Hepatocyte (in vitro differentiated cells): ENCODE measurements at regions not wholly inside any gene's neighbourhood (a gene's known extent, or its start where the extent isn't known, plus 50 kb on each side); places are given as distances from the start of the nearest gene placed in this dataset. TPM values are rescaled to one million over a fixed set of nuclear protein-coding genes. Genes with fewer than 3 reads are reported as not detected.

ENCODE experiments used
- DNase-seq: peaks from one replicate; pipeline ENCODE4 v3.0.0-alpha.2; 2016; ENCODE audit warnings: low spot score
- H2AFZ ChIP-seq: fragments of 200-600 bp; sonication (generic); 2 replicates; pipeline ENCODE4 v1.6.0; 2016; ENCODE audit warnings: antibody characterized with exemption, mild to moderate bottlenecking
- H3K27ac ChIP-seq: fragments of 200-600 bp; sonication (generic); 2 replicates; pipeline ENCODE4 v1.5.1; 2016; ENCODE audit warnings: mild to moderate bottlenecking
- H3K27me3 ChIP-seq: fragments of 200-600 bp; sonication (generic); 2 replicates; pipeline ENCODE4 v1.6.1; 2016
- H3K36me3 ChIP-seq: fragments of 200-600 bp; sonication (generic); replicated peaks from 2 replicates; pipeline ENCODE4 v1.5.1; 2016; ENCODE audit warnings: low read depth; ENCODE audit not compliant: insufficient read depth
- H3K4me1 ChIP-seq: fragments of 200-600 bp; sonication (generic); 2 replicates; pipeline ENCODE4 v1.5.1; 2016; ENCODE audit warnings: mild to moderate bottlenecking, moderate library complexity; ENCODE audit not compliant: insufficient read depth
- H3K4me2 ChIP-seq: fragments of 200-600 bp; sonication (generic); 2 replicates; pipeline ENCODE4 v1.6.0; 2016
- H3K4me3 ChIP-seq: fragments of 200-600 bp; sonication (generic); 2 replicates; pipeline ENCODE4 v1.5.1; 2016; ENCODE audit warnings: mild to moderate bottlenecking
- H3K79me2 ChIP-seq: fragments of 200-600 bp; sonication (generic); 2 replicates; pipeline ENCODE4 v1.6.0; 2017; ENCODE audit warnings: mild to moderate bottlenecking
- H3K9me2 ChIP-seq: fragments of 200-600 bp; sonication (generic); replicated peaks from 2 replicates; pipeline ENCODE4 v1.6.0; 2017; ENCODE audit warnings: mild to moderate bottlenecking; ENCODE audit not compliant: insufficient read depth
- H3K9me3 ChIP-seq: fragments of 200-600 bp; sonication (generic); 2 replicates; pipeline ENCODE4 v1.5.1; 2016; ENCODE audit warnings: low read depth, mild to moderate bottlenecking
- H4K20me1 ChIP-seq: fragments of 200-600 bp; sonication (generic); 2 replicates; pipeline ENCODE4 v1.6.0; 2016; ENCODE audit warnings: mild to moderate bottlenecking; ENCODE audit not compliant: insufficient read depth, poor library complexity, severe bottlenecking
- CTCF ChIP-seq: fragments of 200-600 bp; sonication (generic); IDR thresholded peaks from 2 replicates; pipeline ENCODE4 v1.5.1; 2016; ENCODE audit warnings: antibody characterized with exemption, mild to moderate bottlenecking; ENCODE audit not compliant: poor library complexity
- EZH2 ChIP-seq: fragments of 200-600 bp; sonication (generic); IDR thresholded peaks from 2 replicates; pipeline ENCODE4 v1.6.1; 2016; ENCODE audit warnings: antibody characterized with exemption, mild to moderate bottlenecking, borderline replicate concordance
- EZH2phosphoT487 ChIP-seq: fragments of 200-600 bp; sonication (generic); IDR thresholded peaks from one replicate; pipeline ENCODE4 v1.6.1; 2018; ENCODE audit warnings: antibody characterized with exemption, mild to moderate bottlenecking, low read depth, moderate library complexity; ENCODE audit not compliant: unreplicated experiment, severe bottlenecking
- WGBS: methylation state at CpG from one replicate; pipeline ENCODE4 v1.1.6; 2016; ENCODE audit warnings: low lambda C conversion rate; ENCODE audit errors: missing lambda C conversion rate; 5-methylcytosine and 5-hydroxymethylcytosine counted together
- small RNA-seq: library from RNA; depleted of rRNA; stranded (forward); fragments of <200 nt; gene quantifications from one replicate; pipeline ENCODE3, GENCODE V24; 2014

DNA sequence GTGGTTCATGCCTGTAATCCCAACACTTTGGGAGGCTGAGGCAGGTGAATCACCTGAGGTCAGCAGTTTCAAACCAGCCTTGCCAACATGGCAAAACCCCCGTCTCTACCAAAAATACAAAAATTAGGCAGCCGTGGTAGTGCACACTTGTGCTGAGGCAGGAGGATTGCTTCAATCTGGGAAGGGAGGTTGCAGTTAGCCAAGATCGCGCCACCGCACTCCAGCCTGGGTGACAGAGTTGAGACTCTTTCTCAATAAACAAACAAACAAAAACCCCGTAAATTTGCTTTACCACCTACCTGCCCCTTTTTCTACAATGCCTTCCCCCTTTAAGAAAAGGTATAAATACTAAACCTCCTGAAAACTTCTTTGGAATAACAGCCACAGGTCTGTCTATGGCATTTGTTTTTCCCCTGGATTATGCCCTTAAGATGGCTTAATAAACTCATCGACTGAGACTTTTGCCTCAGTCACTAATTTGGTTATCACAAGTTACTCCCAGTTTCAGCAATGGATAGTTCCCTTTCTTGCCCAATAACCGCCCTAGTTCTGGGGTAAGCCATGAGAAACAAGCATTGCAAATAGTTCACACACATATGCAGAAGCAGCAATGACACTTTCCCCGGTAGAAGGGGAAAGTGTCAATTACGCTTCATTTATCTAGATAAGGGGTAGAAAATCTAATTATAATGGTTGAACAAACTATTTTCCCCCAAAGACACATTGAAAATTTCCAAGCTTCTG is 52.8 kb upstream of the SVIL start:
- H3K4me3 ChIP-seq = no peak overlapping the region
- WGBS = 77% methylated on average over 10 of the region's 10 CpGs
- no peaks in the 10 kb centered on the region for H3K9me3 ChIP-seq
- peaks cover 11% of the 10 kb centered on the region for H3K4me1 ChIP-seq
- peaks cover 34% of the 10 kb centered on the region for H3K79me2 ChIP-seq
- TF ChIP-seq CTCF (no peak), EZH2 (no peak), EZH2phosphoT487 (no peak)
- H2AFZ ChIP-seq = no peak overlapping the region
- DNase-seq = no peak
- peak overlapping the region; percentile 39 for H3K4me2 ChIP-seq
- H3K27ac ChIP-seq = peak overlapping the region; percentile 3
- H4K20me1 ChIP-seq = peaks cover 13% of the 10 kb centered on the region
- no peaks in the 10 kb centered on the region for H3K27me3 ChIP-seq
- H3K36me3 ChIP-seq = no peaks in the 10 kb centered on the region
- no peaks in the 10 kb centered on the region for H3K9me2 ChIP-seq

- H3K4me3 ChIP-seq = no peak overlapping the region
- no peak overlapping the region for H3K27ac ChIP-seq
- no peaks in the 10 kb centered on the region for H3K27me3 ChIP-seq
- no peak overlapping the region for H3K4me2 ChIP-seq
- 90% methylated on average over 4 of the region's 4 CpGs for WGBS
- H3K79me2 ChIP-seq = peaks cover 33% of the 10 kb centered on the region
- TF ChIP-seq CTCF (no peak), EZH2 (no peak), EZH2phosphoT487 (no peak)
- no peak for DNase-seq
- peaks cover 13% of the 10 kb centered on the region for H4K20me1 ChIP-seq
- no peaks in the 10 kb centered on the region for H3K9me3 ChIP-seq
- H3K36me3 ChIP-seq = no peaks in the 10 kb centered on the region
- H3K9me2 ChIP-seq = no peaks in the 10 kb centered on the region
- no peak overlapping the region for H2AFZ ChIP-seq
- peaks cover 11% of the 10 kb centered on the region for H3K4me1 ChIP-seq
Measured at GRCh38 chr10:29685506-29685905, 50.7 kb upstream of the SVIL start.

Small RNAs in the stretch of these regions (small RNA-seq; reads per million reads assigned to genes)
- gene CKS1BP2 = not detected
- gene RNU6-908P = not detected
